ENCODE measurements at regions not wholly inside any gene's neighbourhood (a gene's known extent, or its start where the extent isn't known, plus 50 kb on each side); places are given as distances from the start of the nearest gene placed in this dataset.

GRCh38 chr4:189828081-189828697 is 112.5 kb upstream of the FRG1 start:
- no peak for TF ChIP-seq CTCF (IDR thresholded peaks at IDR 0.05)
- TF ChIP-seq, protein P1, sequence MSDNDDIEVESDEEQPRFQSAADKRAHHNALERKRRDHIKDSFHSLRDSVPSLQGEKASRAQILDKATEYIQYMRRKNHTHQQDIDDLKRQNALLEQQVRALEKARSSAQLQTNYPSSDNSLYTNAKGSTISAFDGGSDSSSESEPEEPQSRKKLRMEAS (IDR thresholded peaks at IDR 0.05), result no peak
- no peak for TF ChIP-seq KDM1A (IDR thresholded peaks at IDR 0.05; ENCODE audit: low read depth)
- no peak for TF ChIP-seq HOXB13 (CRISPR knock-in tag; IDR thresholded peaks at IDR 0.05; ENCODE audit: low read depth)
- no peak for TF ChIP-seq POLR2A (IDR thresholded peaks at IDR 0.05; ENCODE audit: low read length)
- no peak for TF ChIP-seq RFX5 (IDR thresholded peaks at IDR 0.05)

All from A549 (cell line).